ENCODE measurements at regions not wholly inside any gene's neighbourhood (a gene's known extent, or its start where the extent isn't known, plus 50 kb on each side); places are given as distances from the start of the nearest gene placed in this dataset.

GRCh38 chr6:47162793-47163192 lies 120.7 kb upstream of the ADGRF1 start:
- no peak overlapping the region for H4K8ac ChIP-seq (ENCODE audit: low read length)
- H3K4me1 ChIP-seq (ENCODE audit: control insufficient read depth, insufficient read depth, low read depth, low read length) = no peaks in the 10 kb centered on the region
- WGBS = 100% methylated on average over 2 of the region's 2 CpGs

GRCh38 chr6:47162231-47162630 lies 120.1 kb upstream of the ADGRF1 start:
- Histone ChIP-seq H4K91ac (ENCODE audit: low read length) (no peak overlapping the region), H4K8ac (ENCODE audit: low read length) (no peak overlapping the region), H3K4me1 (ENCODE audit: control insufficient read depth, insufficient read depth, low read depth, low read length) (no peaks in the 10 kb centered on the region), H2AFZ (ENCODE audit: low read depth, low read length) (no peak overlapping the region), H2BK15ac (ENCODE audit: low read depth, poor library complexity, severe bottlenecking) (no peak overlapping the region), H3K4ac (ENCODE audit: low read depth in 1 of 2, low read length in 2 of 2) (no peak overlapping the region), H3K9ac (ENCODE audit: low read length) (no peak overlapping the region), H3K23ac (ENCODE audit: low read length in 2 of 2) (no peak overlapping the region), H3K27ac (ENCODE audit: low read length, poor library complexity, severe bottlenecking) (no peak overlapping the region), H3K4me3 (ENCODE audit: insufficient read depth in 1 of 2, low read depth in 1 of 2, low read length in 2 of 2) (no peak overlapping the region), H2AK5ac (ENCODE audit: low read length, severe bottlenecking) (no peak overlapping the region), H2BK5ac (ENCODE audit: low read depth, low read length, poor library complexity, severe bottlenecking) (no peak overlapping the region), H3K27me3 (ENCODE audit: control insufficient read depth in 1 of 2, insufficient read depth in 1 of 2, low read length in 2 of 2) (no peaks in the 10 kb centered on the region), H3K9me3 (ENCODE audit: control insufficient read depth, low read length) (no peaks in the 10 kb centered on the region), H3K4me2 (ENCODE audit: low read length, poor library complexity, severe bottlenecking) (no peak overlapping the region), H3K18ac (ENCODE audit: low read depth in 1 of 2, low read length in 2 of 2) (no peak overlapping the region), H3K14ac (ENCODE audit: low read length in 2 of 2) (no peak overlapping the region), H2BK12ac (ENCODE audit: low read length in 2 of 2) (no peak overlapping the region), H3K79me1 (replicated peaks; ENCODE audit: low read length, poor library complexity, severe bottlenecking) (no peaks in the 10 kb centered on the region), H3K36me3 (ENCODE audit: control insufficient read depth in 1 of 2, insufficient read depth in 2 of 2, low read depth in 1 of 2, low read length in 2 of 2) (no peaks in the 10 kb centered on the region), H2BK120ac (ENCODE audit: low read depth, low read length) (no peak overlapping the region)
- no peak for DNase-seq
- no CpG with 5 or more reads among the region's 1 CpG for WGBS

More at GRCh38 chr6:47162793-47163192, 120.7 kb upstream of the ADGRF1 start:
- Histone ChIP-seq H3K4me3 (ENCODE audit: insufficient read depth in 1 of 2, low read depth in 1 of 2, low read length in 2 of 2) (no peak overlapping the region), H3K79me1 (replicated peaks; ENCODE audit: low read length, poor library complexity, severe bottlenecking) (no peaks in the 10 kb centered on the region), H3K4ac (ENCODE audit: low read depth in 1 of 2, low read length in 2 of 2) (no peak overlapping the region), H3K9me3 (ENCODE audit: control insufficient read depth, low read length) (no peaks in the 10 kb centered on the region), H3K36me3 (ENCODE audit: control insufficient read depth in 1 of 2, insufficient read depth in 2 of 2, low read depth in 1 of 2, low read length in 2 of 2) (no peaks in the 10 kb centered on the region), H3K4me2 (ENCODE audit: low read length, poor library complexity, severe bottlenecking) (no peak overlapping the region), H4K91ac (ENCODE audit: low read length) (no peak overlapping the region), H2AK5ac (ENCODE audit: low read length, severe bottlenecking) (no peak overlapping the region), H3K14ac (ENCODE audit: low read length in 2 of 2) (no peak overlapping the region), H3K27me3 (ENCODE audit: control insufficient read depth in 1 of 2, insufficient read depth in 1 of 2, low read length in 2 of 2) (no peaks in the 10 kb centered on the region), H2BK120ac (ENCODE audit: low read depth, low read length) (no peak overlapping the region), H3K9ac (ENCODE audit: low read length) (no peak overlapping the region), H2BK15ac (ENCODE audit: low read depth, poor library complexity, severe bottlenecking) (no peak overlapping the region), H2AFZ (ENCODE audit: low read depth, low read length) (no peak overlapping the region), H2BK5ac (ENCODE audit: low read depth, low read length, poor library complexity, severe bottlenecking) (no peak overlapping the region), H3K18ac (ENCODE audit: low read depth in 1 of 2, low read length in 2 of 2) (no peak overlapping the region), H2BK12ac (ENCODE audit: low read length in 2 of 2) (no peak overlapping the region), H3K27ac (ENCODE audit: low read length, poor library complexity, severe bottlenecking) (no peak overlapping the region), H3K23ac (ENCODE audit: low read length in 2 of 2) (no peak overlapping the region)
- no peak for DNase-seq

- Histone ChIP-seq H3K27me3 (ENCODE audit: control insufficient read depth in 1 of 2, insufficient read depth in 1 of 2, low read length in 2 of 2) (no peaks in the 10 kb centered on the region), H3K27ac (ENCODE audit: low read length, poor library complexity, severe bottlenecking) (no peak overlapping the region), H3K4me1 (ENCODE audit: control insufficient read depth, insufficient read depth, low read depth, low read length) (no peaks in the 10 kb centered on the region), H3K18ac (ENCODE audit: low read depth in 1 of 2, low read length in 2 of 2) (peak overlapping the region in 1 of 2 experiments; percentile 48), H3K4me3 (ENCODE audit: insufficient read depth in 1 of 2, low read depth in 1 of 2, low read length in 2 of 2) (no peak overlapping the region), H3K4ac (ENCODE audit: low read depth in 1 of 2, low read length in 2 of 2) (no peak overlapping the region), H2BK15ac (ENCODE audit: low read depth, poor library complexity, severe bottlenecking) (no peak overlapping the region), H3K23ac (ENCODE audit: low read length in 2 of 2) (no peak overlapping the region), H3K9ac (ENCODE audit: low read length) (peak overlapping the region; percentile 37), H2BK120ac (ENCODE audit: low read depth, low read length) (no peak overlapping the region), H2BK5ac (ENCODE audit: low read depth, low read length, poor library complexity, severe bottlenecking) (no peak overlapping the region), H3K14ac (ENCODE audit: low read length in 2 of 2) (no peak overlapping the region), H3K9me3 (ENCODE audit: control insufficient read depth, low read length) (no peaks in the 10 kb centered on the region), H4K8ac (ENCODE audit: low read length) (no peak overlapping the region), H3K36me3 (ENCODE audit: control insufficient read depth in 1 of 2, insufficient read depth in 2 of 2, low read depth in 1 of 2, low read length in 2 of 2) (no peaks in the 10 kb centered on the region), H2AK5ac (ENCODE audit: low read length, severe bottlenecking) (no peak overlapping the region), H2AFZ (ENCODE audit: low read depth, low read length) (no peak overlapping the region), H3K79me1 (replicated peaks; ENCODE audit: low read length, poor library complexity, severe bottlenecking) (no peaks in the 10 kb centered on the region), H2BK12ac (ENCODE audit: low read length in 2 of 2) (no peak overlapping the region), H4K91ac (ENCODE audit: low read length) (no peak overlapping the region), H3K4me2 (ENCODE audit: low read length, poor library complexity, severe bottlenecking) (no peak overlapping the region)
- DNase-seq = no peak
Measured at GRCh38 chr6:47161176-47161687, 119.1 kb upstream of the ADGRF1 start.

DNA sequence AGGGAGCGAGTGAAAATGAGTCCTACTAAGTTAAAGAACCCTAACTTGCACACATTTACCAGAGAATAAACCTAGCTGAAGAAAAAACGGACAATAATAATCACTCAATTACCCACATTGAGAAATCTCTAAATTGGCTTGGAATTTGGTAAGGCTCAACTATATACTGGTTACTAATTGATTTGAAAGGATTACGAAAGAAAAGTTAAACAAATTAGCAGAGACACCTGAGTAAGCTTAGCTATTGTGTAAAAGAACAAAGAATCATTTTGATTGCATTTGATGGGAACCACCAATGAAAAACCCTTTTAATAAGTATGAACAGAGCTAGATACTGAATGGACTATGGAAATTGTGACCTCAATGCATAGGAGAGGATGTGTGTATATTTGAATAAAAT lies 118.6 kb upstream of the ADGRF1 start:
- 100% methylated on average over 2 of the region's 3 CpGs for WGBS

More for the DNA sequence above, 118.6 kb upstream of the ADGRF1 start:
- Histone ChIP-seq H2AK5ac (ENCODE audit: low read length, severe bottlenecking) (no peak overlapping the region), H3K4me2 (ENCODE audit: low read length, poor library complexity, severe bottlenecking) (no peak overlapping the region), H2BK12ac (ENCODE audit: low read length in 2 of 2) (no peak overlapping the region), H3K27me3 (ENCODE audit: control insufficient read depth in 1 of 2, insufficient read depth in 1 of 2, low read length in 2 of 2) (no peaks in the 10 kb centered on the region), H2BK15ac (ENCODE audit: low read depth, poor library complexity, severe bottlenecking) (no peak overlapping the region), H4K91ac (ENCODE audit: low read length) (no peak overlapping the region), H2BK120ac (ENCODE audit: low read depth, low read length) (no peak overlapping the region), H3K79me1 (replicated peaks; ENCODE audit: low read length, poor library complexity, severe bottlenecking) (no peaks in the 10 kb centered on the region), H3K4me3 (ENCODE audit: insufficient read depth in 1 of 2, low read depth in 1 of 2, low read length in 2 of 2) (no peak overlapping the region), H3K18ac (ENCODE audit: low read depth in 1 of 2, low read length in 2 of 2) (no peak overlapping the region), H2BK5ac (ENCODE audit: low read depth, low read length, poor library complexity, severe bottlenecking) (no peak overlapping the region), H4K8ac (ENCODE audit: low read length) (no peak overlapping the region), H3K23ac (ENCODE audit: low read length in 2 of 2) (no peak overlapping the region), H3K4me1 (ENCODE audit: control insufficient read depth, insufficient read depth, low read depth, low read length) (no peaks in the 10 kb centered on the region), H3K9me3 (ENCODE audit: control insufficient read depth, low read length) (no peaks in the 10 kb centered on the region), H3K9ac (ENCODE audit: low read length) (no peak overlapping the region), H2AFZ (ENCODE audit: low read depth, low read length) (no peak overlapping the region), H3K27ac (ENCODE audit: low read length, poor library complexity, severe bottlenecking) (no peak overlapping the region), H3K36me3 (ENCODE audit: control insufficient read depth in 1 of 2, insufficient read depth in 2 of 2, low read depth in 1 of 2, low read length in 2 of 2) (no peaks in the 10 kb centered on the region), H3K14ac (ENCODE audit: low read length in 2 of 2) (no peak overlapping the region), H3K4ac (ENCODE audit: low read depth in 1 of 2, low read length in 2 of 2) (no peak overlapping the region)
- no peak for DNase-seq
